SK-N-SH treated with all-trans-retinoic acid at 6 μM for 48 hours (cell line): ENCODE measurements at regions not wholly inside any gene's neighbourhood (a gene's known extent, or its start where the extent isn't known, plus 50 kb on each side); places are given as distances from the start of the nearest gene placed in this dataset.
A peak's percentile ranks its signal among the peaks of the same experiment; 100 is the strongest.
"Not testable (repeated sequence)": the region's sequence is repeated elsewhere in the genome, so short reads cannot be mapped to it uniquely, and the experiment has no call there.

Source experiments
- ATAC-seq: fragments of 200-7000 bp; cut with Tn5 transposase; 3 replicates; pipeline ENCODE4 v1.9.1; 2020; ENCODE audit warnings: mild to moderate bottlenecking, moderate library complexity
- ARNTL ChIP-seq: fragments of 450-650 bp; formaldehyde crosslinking; IDR thresholded peaks from 2 replicates; pipeline ENCODE4 v1.5.0; 2020; ENCODE audit warnings: low read depth, mild to moderate bottlenecking, moderate library complexity, borderline replicate concordance
- BACH2 ChIP-seq: fragments of 250-450 bp; sonication (Bioruptor Pico); IDR thresholded peaks from 2 replicates; pipeline ENCODE4 v1.9.0; 2021; ENCODE audit warnings: mild to moderate bottlenecking, borderline replicate concordance
- CREB5 ChIP-seq: fragments of 250-450 bp; sonication (Bioruptor Pico); IDR thresholded peaks from 2 replicates; pipeline ENCODE4 v1.5.1; 2020; ENCODE audit warnings: low read depth, mild to moderate bottlenecking, moderate library complexity
- CSDC2 ChIP-seq: fragments of 250-450 bp; sonication (Bioruptor Pico); IDR thresholded peaks from 2 replicates; pipeline ENCODE4 v1.5.0; 2020; ENCODE audit warnings: mild to moderate bottlenecking, moderate library complexity
- CSRNP3 ChIP-seq: fragments of 250-450 bp; sonication (Bioruptor Pico); IDR thresholded peaks from 2 replicates; pipeline ENCODE4 v1.5.1; 2021; ENCODE audit warnings: mild to moderate bottlenecking, moderate library complexity
- ESRRG ChIP-seq: fragments of 250-450 bp; sonication (Bioruptor Pico); IDR thresholded peaks from 2 replicates; pipeline ENCODE4 v1.6.1; 2021; ENCODE audit warnings: mild to moderate bottlenecking
- GLIS3 ChIP-seq: fragments of 250-450 bp; sonication (Bioruptor Pico); IDR thresholded peaks from 2 replicates; pipeline ENCODE4 v1.5.0; 2020; ENCODE audit warnings: mild to moderate bottlenecking, moderate library complexity
- ISL1 ChIP-seq: fragments of 250-450 bp; sonication (Bioruptor Pico); IDR thresholded peaks from 2 replicates; pipeline ENCODE4 v2.1.2; 2022; ENCODE audit warnings: mild to moderate bottlenecking, moderate library complexity
- OSR1 ChIP-seq: fragments of 250-450 bp; sonication (Bioruptor Pico); IDR thresholded peaks from 2 replicates; pipeline ENCODE4 v1.8.0; 2022; ENCODE audit warnings: moderate library complexity, mild to moderate bottlenecking, inconsistent platforms
- PATZ1 ChIP-seq: fragments of 250-450 bp; sonication (Bioruptor Pico); IDR thresholded peaks from 2 replicates; pipeline ENCODE4 v1.8.0; 2020; ENCODE audit warnings: mild to moderate bottlenecking, moderate library complexity, borderline replicate concordance
- PPARA ChIP-seq: fragments of 250-450 bp; sonication (Bioruptor Pico); IDR thresholded peaks from 2 replicates; pipeline ENCODE4 v1.5.0; 2020; ENCODE audit warnings: mild to moderate bottlenecking, borderline replicate concordance
- RARB ChIP-seq: fragments of 250-450 bp; sonication (Bioruptor Pico); IDR thresholded peaks from 2 replicates; pipeline ENCODE4 v1.8.0; 2021; ENCODE audit warnings: mild to moderate bottlenecking, moderate library complexity
- SNAI2 ChIP-seq: fragments of 250-450 bp; sonication (Bioruptor Pico); IDR thresholded peaks from 2 replicates; pipeline ENCODE4 v1.5.0; 2020; ENCODE audit warnings: mild to moderate bottlenecking, moderate library complexity
- TCF4 ChIP-seq: fragments of 250-450 bp; sonication (Bioruptor Pico); IDR thresholded peaks from 2 replicates; pipeline ENCODE4 v1.8.0; 2021; ENCODE audit warnings: mild to moderate bottlenecking, moderate library complexity, borderline replicate concordance
- TOX ChIP-seq: fragments of 250-450 bp; sonication (Bioruptor Pico); IDR thresholded peaks from 2 replicates; pipeline ENCODE4 v1.8.0; 2021; ENCODE audit warnings: mild to moderate bottlenecking, moderate library complexity, borderline replicate concordance
- TSHZ2 ChIP-seq: fragments of 250-450 bp; sonication (Bioruptor Pico); IDR thresholded peaks from 2 replicates; pipeline ENCODE4 v1.5.0; 2020; ENCODE audit warnings: mild to moderate bottlenecking, moderate library complexity
- ZC3H10 ChIP-seq: fragments of 250-450 bp; sonication (Bioruptor Pico); IDR thresholded peaks from 2 replicates; pipeline ENCODE4 v1.5.1; 2021; ENCODE audit warnings: mild to moderate bottlenecking, moderate library complexity
- ZFP3 ChIP-seq: fragments of 250-450 bp; sonication (Bioruptor Pico); IDR thresholded peaks from 2 replicates; pipeline ENCODE4 v1.5.0; 2020; ENCODE audit warnings: mild to moderate bottlenecking, moderate library complexity
- ZFP30 ChIP-seq: fragments of 450-650 bp; formaldehyde crosslinking; IDR thresholded peaks from 2 replicates; pipeline ENCODE4 v1.5.0; 2022; ENCODE audit warnings: mild to moderate bottlenecking, moderate library complexity
- ZNF565 ChIP-seq: fragments of 450-650 bp; formaldehyde crosslinking; conservative IDR thresholded peaks from 2 replicates; pipeline ENCODE4 v1.5.0; 2020; ENCODE audit warnings: low read depth, mild to moderate bottlenecking, moderate library complexity
- ZNF70 ChIP-seq: fragments of 450-650 bp; formaldehyde crosslinking; IDR thresholded peaks from 2 replicates; pipeline ENCODE4 v1.5.0; 2020; ENCODE audit warnings: mild to moderate bottlenecking, moderate library complexity

GRCh38 chr12:46985816-46986215, 93.6 kb upstream of the PCED1B start (continued):
- no peak for TF ChIP-seq ZC3H10
- TF ChIP-seq, all 23 proteins: peak for 0

- not testable (repeated sequence) for ATAC-seq
Observed at GRCh38 chr12:46988122-46988521, 91.3 kb upstream of the PCED1B start.

- ATAC-seq, result no peak
- TF ChIP-seq CREB5 (CRISPR knock-in tag) (no peak), ARNTL (no peak), SNAI2 (no peak), ZC3H10 (no peak), GLIS3 (CRISPR knock-in tag) (no peak), ISL1 (CRISPR knock-in tag) (no peak), RARB (CRISPR knock-in tag) (no peak), TSHZ2 (no peak), OSR1 (CRISPR knock-in tag) (no peak), CSRNP3 (CRISPR knock-in tag) (no peak), ZFP3 (CRISPR knock-in tag) (no peak), PPARA (CRISPR knock-in tag) (no peak), TOX (CRISPR knock-in tag) (no peak), BACH2 (CRISPR knock-in tag) (no peak), ZNF70 (CRISPR knock-in tag) (no peak), ZFP30 (CRISPR knock-in tag) (no peak), ESRRG (no peak), PATZ1 (CRISPR knock-in tag) (no peak)
Observed at GRCh38 chr12:46990211-46990610, 89.2 kb upstream of the PCED1B start.

- not testable (repeated sequence) for ATAC-seq
Observed at GRCh38 chr12:46992051-46992450, 87.4 kb upstream of the PCED1B start.

GRCh38 chr12:46998811-46999368, 80.5 kb upstream of the PCED1B start:
- ATAC-seq, result peak; percentile 99
- TF ChIP-seq TCF4 (no peak), ZNF70 (CRISPR knock-in tag) (no peak), ZFP3 (CRISPR knock-in tag) (no peak), ISL1 (CRISPR knock-in tag) (no peak), RARB (CRISPR knock-in tag) (no peak), PPARA (CRISPR knock-in tag) (no peak), PATZ1 (CRISPR knock-in tag) (no peak), TSHZ2 (no peak), ZNF565 (CRISPR knock-in tag) (no peak), GLIS3 (CRISPR knock-in tag) (no peak), ESRRG (no peak), ZC3H10 (no peak), ZFP30 (CRISPR knock-in tag) (no peak), CSRNP3 (CRISPR knock-in tag) (no peak), CSDC2 (CRISPR knock-in tag) (no peak)
